ENCODE measurements at regions not wholly inside any gene's neighbourhood (a gene's known extent, or its start where the extent isn't known, plus 50 kb on each side); places are given as distances from the start of the nearest gene placed in this dataset.

- DNase-seq (ENCODE audit: low spot score), result no peak
- H3K27ac ChIP-seq, result no peak overlapping the region
- no peaks in the 10 kb centered on the region for H3K27me3 ChIP-seq
- peaks cover 0 to 6% of the 10 kb centered on the region in 2 donors for H3K4me1 ChIP-seq
- no peaks in the 10 kb centered on the region for H3K36me3 ChIP-seq
- H3K9me3 ChIP-seq, result no peaks in the 10 kb centered on the region
- no peak for TF ChIP-seq CTCF (IDR thresholded peaks at IDR 0.05)
- H3K4me3 ChIP-seq, result no peak overlapping the region
These were observed 66.4 kb upstream of the PIK3R1 start for GRCh38 chr5:68149189-68149588.

- no peaks in the 10 kb centered on the region for H3K36me3 ChIP-seq
- no peak for DNase-seq (ENCODE audit: low spot score)
- H3K4me1 ChIP-seq, result peaks cover 0 to 6% of the 10 kb centered on the region in 2 donors
- no peak overlapping the region for H3K27ac ChIP-seq
- no peak overlapping the region for H3K4me3 ChIP-seq
- no peak for TF ChIP-seq CTCF (IDR thresholded peaks at IDR 0.05)
- H3K27me3 ChIP-seq, result no peaks in the 10 kb centered on the region
- no peaks in the 10 kb centered on the region for H3K9me3 ChIP-seq
These were observed 67.5 kb upstream of the PIK3R1 start for GRCh38 chr5:68148096-68148495.

- no peak overlapping the region for H3K4me3 ChIP-seq
- no peak overlapping the region for H3K27ac ChIP-seq
- H3K9me3 ChIP-seq, result no peaks in the 10 kb centered on the region
- H3K4me1 ChIP-seq, result peaks cover 0 to 6% of the 10 kb centered on the region in 2 donors
- H3K27me3 ChIP-seq, result no peaks in the 10 kb centered on the region
- TF ChIP-seq CTCF (IDR thresholded peaks at IDR 0.05), result no peak
- no peak for DNase-seq (ENCODE audit: low spot score)
- no peaks in the 10 kb centered on the region for H3K36me3 ChIP-seq
These were observed 67.9 kb upstream of the PIK3R1 start for GRCh38 chr5:68147659-68148058.

- Histone ChIP-seq H3K36me3 (no peaks in the 10 kb centered on the region), H3K4me1 (no peaks in the 10 kb centered on the region), H3K9me3 (no peaks in the 10 kb centered on the region), H3K27me3 (no peaks in the 10 kb centered on the region), H3K4me3 (no peak overlapping the region), H3K27ac (no peak overlapping the region)
- TF ChIP-seq CTCF (IDR thresholded peaks at IDR 0.05), result no peak
- no peak for DNase-seq (ENCODE audit: low spot score)
These were observed 74.1 kb upstream of the PIK3R1 start for GRCh38 chr5:68141494-68141893.

- Histone ChIP-seq H3K36me3 (no peaks in the 10 kb centered on the region), H3K27ac (no peak overlapping the region), H3K4me1 (no peaks in the 10 kb centered on the region), H3K4me3 (no peak overlapping the region), H3K27me3 (no peaks in the 10 kb centered on the region), H3K9me3 (no peaks in the 10 kb centered on the region)
- no peak for TF ChIP-seq CTCF (IDR thresholded peaks at IDR 0.05)
- DNase-seq (ENCODE audit: low spot score), result no peak
These were observed 74.8 kb upstream of the PIK3R1 start for GRCh38 chr5:68140763-68141162.

GRCh38 chr5:68139611-68140441 is 75.7 kb upstream of the PIK3R1 start:
- DNase-seq (ENCODE audit: low spot score), result no peak
- Histone ChIP-seq H3K4me3 (no peak overlapping the region), H3K36me3 (no peaks in the 10 kb centered on the region), H3K27me3 (no peaks in the 10 kb centered on the region), H3K27ac (no peak overlapping the region), H3K9me3 (no peaks in the 10 kb centered on the region), H3K4me1 (no peaks in the 10 kb centered on the region)
- TF ChIP-seq CTCF (IDR thresholded peaks at IDR 0.05), result no peak

Data from right atrium auricular region (tissue), 2 donors.